HTR-8/SVneo (cell line): ENCODE measurements at regions not wholly inside any gene's neighbourhood (a gene's known extent, or its start where the extent isn't known, plus 50 kb on each side); places are given as distances from the start of the nearest gene placed in this dataset.
"Not testable (repeated sequence)": the region's sequence is repeated elsewhere in the genome, so short reads cannot be mapped to it uniquely, and the experiment has no call there.

ENCODE experiments used
- DNase-seq: peaks from one replicate; pipeline ENCODE4 v3.0.0; 2011; ENCODE audit warnings: low spot score, mixed read lengths; ENCODE audit not compliant: insufficient read length
- FAIRE-seq: peaks from 2 replicates; lab custom pipeline; 2011; peaks lifted over from hg19 to GRCh38; lab: Jason Lieb, UNC

DNA sequence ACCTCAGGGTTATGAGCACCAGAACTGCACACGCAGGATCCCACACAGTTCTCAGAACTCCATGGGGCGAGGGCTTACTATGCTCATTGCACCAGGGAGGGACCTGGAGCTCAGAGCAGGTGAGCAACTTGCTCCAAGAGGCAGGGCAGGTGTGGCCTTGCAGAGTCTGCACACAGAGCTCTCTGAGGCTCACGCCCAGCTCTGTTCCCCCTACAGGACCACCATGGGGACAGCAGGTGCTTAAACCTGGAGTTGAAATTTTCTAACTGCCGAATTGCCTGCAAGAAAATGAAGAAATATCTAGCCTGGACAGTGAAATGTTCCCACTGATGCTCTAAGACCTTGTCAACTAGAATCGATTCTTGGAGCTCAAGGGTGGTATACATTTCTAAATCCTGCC lies 49.9 kb upstream of the MSMB start:
- FAIRE-seq, DNase-seq: not testable (repeated sequence)

DNA sequence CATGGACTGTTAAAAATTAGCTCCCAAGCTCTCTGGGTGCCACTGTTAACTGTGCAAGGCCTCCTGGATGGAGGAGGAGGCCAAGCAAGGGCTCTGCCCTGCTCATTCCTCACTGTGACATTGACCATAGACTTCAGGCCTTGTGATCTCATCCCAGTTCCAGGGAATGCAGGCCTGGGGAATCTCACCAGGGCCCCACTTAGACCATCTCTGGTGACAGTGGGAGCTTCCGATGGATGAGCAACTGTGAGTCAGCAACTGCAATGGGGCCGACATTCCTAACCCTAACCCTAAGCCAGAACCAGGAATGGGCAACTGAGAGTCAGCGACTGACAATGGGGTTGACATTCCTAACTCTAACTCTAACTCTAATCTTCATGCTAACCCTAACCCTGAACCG lies 50.4 kb upstream of the MSMB start:
- DNase-seq (no peak), FAIRE-seq (no peak)

DNA sequence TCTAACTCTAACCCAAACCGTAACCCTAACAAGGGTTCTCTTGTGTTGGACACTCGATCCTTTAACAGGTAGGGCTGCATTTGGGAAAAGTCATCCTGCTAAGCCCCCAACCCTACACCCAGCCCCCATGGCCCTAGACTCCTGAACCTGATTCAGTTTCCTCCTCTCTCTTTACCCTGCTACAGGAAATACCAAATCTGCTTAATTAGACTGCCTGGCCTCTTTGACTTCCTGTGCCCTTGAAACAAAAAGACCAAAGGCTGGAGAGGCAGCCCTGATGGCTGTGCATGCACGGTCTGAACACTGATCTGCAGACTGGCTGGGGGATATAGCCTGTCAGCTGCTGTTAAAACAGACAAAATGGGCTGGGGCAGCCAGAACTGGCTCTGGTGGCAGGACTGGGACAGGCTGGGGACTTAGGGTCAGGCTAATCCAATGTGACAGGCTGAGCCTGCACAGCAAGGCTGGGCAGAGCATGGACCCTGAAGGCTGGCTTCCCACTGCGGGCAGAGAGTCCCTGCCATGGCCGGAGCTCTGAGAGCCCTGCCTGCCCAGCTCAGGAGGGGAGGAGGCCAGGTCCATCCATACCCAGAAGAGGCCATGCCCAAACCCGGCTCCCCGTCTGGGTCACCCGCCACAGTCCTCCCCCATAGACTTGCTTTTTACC lies 51.0 kb upstream of the MSMB start:
- FAIRE-seq (no peak), DNase-seq (no peak)

DNA sequence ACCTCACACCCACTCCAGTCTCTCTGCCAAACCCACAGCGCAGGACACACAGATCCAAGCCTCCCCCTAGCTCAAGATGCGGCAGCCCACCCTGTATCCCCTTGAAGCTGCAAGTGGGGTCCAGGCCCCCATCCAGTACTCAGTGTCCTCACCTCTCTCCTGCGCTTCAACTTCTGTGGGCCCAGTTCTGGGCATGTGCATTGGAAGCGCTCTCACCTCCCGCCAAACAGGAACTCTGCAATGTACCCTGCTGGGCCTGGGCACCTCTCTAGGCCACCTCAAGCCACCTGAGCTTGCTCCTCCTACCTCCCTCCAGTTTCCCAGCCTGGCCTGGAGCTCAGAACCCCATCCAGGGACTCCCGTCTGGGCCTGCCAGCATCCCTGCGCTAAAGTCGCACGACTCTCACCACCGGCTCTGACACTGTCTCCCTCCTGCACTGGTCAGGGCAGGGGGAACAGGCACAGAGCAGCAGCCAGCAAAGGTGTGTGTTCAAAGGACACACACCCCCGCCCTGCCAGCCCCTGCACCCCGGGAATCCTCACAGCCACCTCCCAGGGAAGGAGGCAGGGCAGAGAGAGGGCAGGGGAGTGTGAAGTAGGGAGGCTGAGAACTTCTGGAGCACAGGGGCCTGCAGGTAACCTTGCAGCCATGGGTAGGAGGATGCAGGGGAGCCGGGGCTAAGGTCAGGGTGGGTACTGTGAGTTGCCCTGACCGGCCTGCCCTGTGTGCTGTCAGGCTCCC lies 51.7 kb upstream of the MSMB start:
- DNase-seq = no peak
- no peak for FAIRE-seq

DNA sequence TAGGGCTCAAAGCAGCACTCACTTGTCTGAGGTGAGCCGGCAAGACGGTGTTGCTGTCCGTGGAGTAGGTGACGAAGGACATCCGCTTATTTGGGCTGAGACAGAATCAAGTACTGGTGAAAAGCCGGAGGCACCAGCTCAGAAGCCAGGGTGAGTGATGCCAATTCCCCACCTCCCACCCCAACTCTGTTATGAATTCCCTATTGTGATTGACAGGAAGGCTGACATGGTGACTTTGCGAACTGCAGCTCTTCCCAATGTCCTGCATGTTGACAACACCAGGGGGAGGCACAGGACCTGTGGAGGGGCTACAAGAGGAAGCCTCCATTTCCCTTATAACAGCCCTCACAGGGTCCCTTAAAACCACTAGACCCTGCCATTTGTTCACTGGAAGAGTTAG lies 52.3 kb upstream of the MSMB start:
- FAIRE-seq = no peak
- no peak for DNase-seq

DNA sequence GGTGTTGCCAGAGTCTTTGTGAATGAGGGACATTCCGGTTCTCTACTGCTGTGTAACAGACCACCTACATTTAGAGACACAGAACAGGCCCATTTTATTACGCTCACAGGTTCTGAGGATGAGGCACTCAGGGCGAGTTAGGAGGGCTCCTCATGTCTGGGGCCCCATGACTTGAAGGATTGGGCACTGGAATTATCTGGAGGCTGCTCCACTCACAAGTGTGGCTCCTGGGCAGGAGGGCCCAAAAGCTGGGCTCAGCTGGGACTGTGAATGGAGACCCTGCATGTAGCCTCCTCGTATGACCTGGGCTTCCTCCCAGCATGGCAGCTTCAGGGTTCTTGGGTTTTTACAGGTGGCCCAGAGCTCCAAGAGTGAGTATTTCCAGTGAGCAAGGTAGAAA lies 52.9 kb upstream of the MSMB start:
- FAIRE-seq = not testable (repeated sequence)

DNA sequence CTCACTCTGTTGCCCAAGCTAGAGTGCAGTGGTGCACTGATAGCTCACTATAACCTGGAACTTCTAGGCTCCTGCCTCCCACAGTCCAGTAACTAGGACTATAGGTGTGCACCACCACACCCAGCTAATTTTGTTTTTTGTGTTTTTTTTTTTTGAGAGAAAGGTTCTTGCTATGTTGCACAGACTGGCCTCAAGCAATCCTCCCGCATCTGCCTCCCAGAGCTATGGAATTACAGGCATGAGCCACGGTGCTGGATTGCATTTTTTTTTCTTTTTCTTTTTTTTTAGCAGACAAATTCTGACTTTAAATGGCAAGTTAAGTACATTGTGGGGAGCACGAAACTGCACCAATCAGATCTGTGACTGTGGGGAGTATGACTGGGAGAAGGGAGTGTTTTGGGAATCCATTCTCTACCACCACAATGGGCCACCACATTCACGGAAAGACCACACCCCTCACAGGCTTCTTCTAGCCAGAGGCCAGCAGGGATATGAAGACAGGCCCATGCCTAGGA lies 58.1 kb upstream of the MSMB start:
- FAIRE-seq (no peak), DNase-seq (no peak)

More for the DNA sequence above, 52.9 kb upstream of the MSMB start:
- DNase-seq = not testable (repeated sequence)

DNA sequence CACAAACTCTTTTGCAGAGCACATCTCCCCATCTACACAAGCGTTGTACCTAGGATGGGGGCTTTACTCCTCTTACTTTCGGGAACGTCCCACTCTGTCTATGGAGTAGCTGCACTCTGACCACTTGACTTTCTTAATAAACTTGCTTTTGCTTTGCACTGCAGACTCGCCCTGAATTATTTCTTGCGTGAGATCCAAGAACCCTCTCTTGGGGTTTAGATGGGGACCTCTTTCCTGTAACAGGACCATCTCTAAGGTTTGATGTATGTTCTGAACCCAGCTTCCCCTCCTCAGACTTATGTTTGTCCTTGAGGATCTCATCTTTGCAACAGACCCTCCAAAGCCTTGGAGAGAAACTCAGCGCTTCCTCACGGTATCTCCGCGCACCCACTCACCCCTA lies 59.3 kb upstream of the MSMB start:
- DNase-seq, FAIRE-seq: not testable (repeated sequence)

DNA sequence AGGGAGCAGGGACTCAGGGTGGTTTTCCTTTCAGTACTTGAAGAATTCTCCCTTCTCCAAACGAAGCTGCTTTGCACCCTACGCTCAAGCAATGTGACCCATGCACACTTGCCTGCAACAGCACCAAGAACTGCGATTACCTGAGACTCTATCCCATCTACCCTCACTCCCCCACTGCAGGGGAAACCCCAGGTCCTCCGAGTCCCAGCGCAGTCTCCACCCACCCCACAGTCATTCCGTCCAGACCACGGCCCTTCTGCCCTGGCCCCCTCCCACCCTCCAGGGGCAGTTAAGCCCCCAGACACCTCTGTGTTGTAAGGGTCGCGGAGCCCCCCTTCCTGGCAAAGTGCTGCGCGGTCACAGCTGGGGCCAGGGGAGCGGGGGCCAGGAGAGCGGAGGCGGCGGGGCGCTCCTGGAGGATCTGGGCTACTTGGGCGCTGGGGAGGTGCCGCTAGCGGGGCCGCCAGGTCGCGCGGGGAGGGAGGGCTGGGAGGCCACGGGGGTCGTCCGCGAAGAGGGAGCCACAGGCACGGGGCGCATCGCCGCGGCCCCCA lies 59.9 kb upstream of the MSMB start:
- not testable (repeated sequence) for DNase-seq, FAIRE-seq

DNA sequence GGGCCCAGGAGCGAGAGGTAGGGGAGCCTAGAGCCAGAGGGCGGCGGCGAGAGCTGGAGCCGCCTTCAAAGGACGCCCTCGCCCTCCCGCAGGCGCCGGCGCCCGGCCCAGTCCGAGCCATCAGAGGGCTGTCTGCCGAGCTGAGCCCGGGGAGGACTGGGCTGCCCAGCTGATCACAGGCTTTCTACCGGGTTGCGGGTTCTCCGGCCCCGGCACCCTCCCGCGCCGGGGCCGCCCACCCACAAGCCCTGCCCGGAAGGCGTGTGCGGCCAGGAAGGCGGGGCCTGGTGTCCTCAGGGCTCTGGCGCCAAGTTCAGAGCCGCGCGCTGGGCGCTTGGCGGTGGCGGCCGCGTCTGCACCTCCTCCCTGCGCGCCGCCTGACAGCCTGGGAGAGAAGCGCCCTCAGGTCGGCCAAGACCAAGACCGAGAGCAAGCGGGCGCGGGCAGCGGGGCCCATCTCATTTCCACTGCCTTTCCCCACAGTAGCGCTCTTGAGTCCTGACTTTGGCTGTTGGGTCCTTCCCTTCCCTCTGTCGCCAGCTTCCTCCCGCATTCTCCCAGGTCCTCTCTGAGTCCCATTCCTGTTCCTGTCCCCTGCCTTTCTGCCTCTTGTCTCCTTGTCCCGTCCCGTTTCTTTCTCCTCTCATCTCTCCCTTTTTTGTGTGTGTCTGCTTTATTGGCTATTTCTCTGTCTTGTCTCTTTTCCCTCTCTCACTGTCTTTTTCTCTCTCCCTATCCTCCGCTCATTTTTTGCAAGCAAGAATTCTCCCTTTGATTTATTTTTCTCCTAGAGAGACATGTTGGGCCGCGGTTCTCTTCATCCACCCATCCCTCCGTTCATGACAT lies 60.6 kb upstream of the MSMB start:
- DNase-seq (peak; percentile 58), FAIRE-seq (no peak)

DNA sequence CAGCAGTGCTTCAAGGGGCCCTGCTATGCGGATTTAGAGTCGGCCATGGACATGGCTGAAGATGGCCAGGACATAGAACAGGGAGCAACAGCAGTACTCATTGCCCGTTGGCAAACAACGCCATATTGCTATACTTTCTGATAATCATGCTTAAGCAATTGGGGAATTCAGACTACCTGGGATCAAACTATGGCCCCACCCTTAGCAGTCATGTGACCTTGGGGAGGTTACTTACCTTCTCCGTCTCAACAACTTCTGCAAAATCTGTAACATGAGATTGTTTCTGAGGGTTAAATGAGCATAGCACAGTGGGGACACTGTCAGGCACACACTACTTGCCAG lies 62.1 kb upstream of the MSMB start:
- not testable (repeated sequence) for DNase-seq, FAIRE-seq

DNA sequence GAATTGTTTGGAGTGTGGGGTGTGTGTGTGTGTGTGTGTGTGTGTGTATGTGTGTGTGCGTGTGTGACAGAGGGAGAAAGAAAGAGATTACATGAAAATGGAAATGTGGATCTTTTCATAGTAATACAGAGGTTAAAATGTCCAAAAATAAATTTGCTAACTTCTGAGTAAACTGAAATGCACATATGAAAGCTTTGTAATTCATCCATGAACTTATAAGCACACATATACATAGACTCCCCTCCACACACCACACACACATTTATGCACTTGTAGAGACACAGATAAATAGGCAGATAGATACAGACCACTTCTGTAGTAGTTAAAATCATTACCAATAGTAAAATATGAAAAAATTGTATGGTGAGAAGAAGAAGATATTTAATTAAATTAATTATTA lies 108.2 kb upstream of the MSMB start:
- not testable (repeated sequence) for DNase-seq, FAIRE-seq

DNA sequence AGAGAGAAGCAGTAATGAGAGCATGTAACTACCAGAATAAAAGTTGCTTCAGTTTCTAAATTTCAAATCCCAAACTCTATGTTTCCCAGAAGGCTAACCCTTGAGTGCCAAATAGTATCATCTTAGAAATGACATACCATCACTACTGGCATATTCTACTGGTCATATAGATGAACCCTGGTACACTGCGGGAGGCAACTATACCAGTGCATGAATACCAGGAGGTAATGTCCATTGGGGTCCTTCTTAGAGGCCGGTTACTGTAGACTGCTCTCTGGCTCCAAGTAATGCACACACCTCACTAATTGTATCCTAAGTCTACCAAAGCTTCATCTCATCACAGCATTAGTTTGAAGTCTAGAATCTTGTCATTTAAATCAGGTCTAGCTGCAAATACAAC lies 108.6 kb upstream of the MSMB start:
- DNase-seq, FAIRE-seq: not testable (repeated sequence)

DNA sequence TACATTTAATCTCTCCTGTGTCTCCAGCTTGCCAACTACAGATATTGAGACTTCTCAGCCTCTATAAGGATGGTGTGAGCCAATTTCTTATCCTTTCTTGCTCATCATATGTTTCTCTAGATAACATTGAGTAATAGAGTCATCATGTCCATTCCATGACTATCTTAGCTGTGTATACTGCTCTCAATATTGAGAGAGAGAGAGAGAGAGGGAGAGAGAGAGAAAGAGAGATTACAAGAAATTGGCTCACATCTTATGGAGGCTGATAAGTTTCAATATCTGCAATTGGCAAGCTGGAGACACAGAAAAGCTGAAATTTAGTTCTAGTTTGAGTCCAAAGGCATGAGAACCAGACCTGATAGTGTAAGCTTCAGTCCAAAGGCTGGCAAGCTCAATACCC lies 110.8 kb upstream of the MSMB start:
- not testable (repeated sequence) for DNase-seq, FAIRE-seq

DNA sequence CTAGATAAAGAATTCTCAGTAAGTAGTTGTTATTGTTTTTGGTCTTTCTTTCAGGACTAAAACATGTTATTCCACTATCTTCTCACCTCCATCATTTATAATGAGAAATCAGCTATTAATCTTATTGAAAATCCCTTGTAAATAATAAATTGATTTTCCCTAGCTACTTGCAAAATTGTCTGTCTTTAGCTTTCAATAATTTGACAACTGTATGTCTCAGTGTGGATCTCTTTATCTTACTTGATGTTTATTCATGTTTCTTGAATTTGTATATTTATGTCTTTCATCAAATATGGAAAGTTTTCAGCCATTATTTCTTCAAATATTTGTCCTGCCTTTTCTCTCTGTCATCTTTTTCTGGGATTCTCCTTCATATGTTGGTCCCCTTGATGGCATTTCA lies 117.1 kb upstream of the ANTXRL start:
- DNase-seq = no peak
- FAIRE-seq = no peak

DNA sequence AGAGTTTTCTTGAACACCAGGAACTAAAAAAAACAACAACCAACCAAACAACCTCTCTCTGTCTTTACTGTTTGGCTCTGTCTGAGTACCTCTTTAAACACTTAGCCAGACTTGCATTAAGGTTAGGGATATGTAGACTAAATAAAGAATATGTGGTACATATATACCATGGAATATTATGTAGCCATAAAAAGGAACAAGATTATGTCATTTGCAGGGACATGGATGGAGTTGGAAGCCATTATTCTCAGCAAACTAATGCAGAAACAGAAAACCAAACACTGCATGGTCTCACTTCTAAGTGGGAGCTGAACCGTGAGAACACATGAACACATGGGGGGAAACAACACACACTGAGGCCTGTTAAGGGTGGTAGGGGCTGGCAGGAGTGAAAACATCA lies 116.0 kb upstream of the ANTXRL start:
- no peak for FAIRE-seq
- no peak for DNase-seq

DNA sequence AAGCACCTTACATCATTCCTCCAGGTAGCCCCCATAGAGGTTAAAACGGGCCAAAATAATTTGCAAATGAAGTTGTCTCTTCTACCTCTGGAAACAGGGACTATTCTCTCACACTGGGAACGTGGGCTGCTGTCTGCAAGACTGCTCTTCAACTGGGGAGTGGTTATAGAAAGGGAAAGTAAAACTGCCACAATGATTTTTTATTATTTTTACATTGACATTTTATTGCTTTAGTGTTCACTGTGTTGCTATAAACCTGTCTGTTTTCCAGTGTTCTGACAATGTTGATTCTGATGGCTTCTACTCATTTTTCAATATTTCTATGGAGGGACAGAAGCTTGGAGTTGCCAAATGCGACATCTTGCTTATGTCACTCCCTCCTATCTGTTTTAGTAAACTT lies 115.1 kb upstream of the ANTXRL start:
- DNase-seq (no peak), FAIRE-seq (no peak)

DNA sequence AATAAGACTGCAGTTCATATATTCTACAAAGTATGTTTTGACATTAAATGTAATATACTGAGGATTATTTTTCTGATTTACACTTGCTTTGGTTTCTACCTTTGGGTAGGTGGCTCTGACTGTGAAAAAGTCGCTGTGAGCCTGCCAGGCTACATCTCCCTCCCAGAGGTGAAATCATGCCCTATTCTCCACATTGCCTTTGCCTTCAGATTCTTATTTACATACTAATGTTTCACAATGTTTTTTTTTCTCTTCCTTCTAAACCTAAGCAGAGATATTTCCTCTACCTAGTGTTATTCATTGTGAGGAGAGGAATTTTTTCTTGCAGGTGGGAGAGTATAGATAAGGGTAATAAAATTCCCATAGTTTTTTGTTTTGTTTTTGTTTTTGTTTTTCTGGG lies 111.5 kb upstream of the ANTXRL start:
- DNase-seq (no peak), FAIRE-seq (no peak)

DNA sequence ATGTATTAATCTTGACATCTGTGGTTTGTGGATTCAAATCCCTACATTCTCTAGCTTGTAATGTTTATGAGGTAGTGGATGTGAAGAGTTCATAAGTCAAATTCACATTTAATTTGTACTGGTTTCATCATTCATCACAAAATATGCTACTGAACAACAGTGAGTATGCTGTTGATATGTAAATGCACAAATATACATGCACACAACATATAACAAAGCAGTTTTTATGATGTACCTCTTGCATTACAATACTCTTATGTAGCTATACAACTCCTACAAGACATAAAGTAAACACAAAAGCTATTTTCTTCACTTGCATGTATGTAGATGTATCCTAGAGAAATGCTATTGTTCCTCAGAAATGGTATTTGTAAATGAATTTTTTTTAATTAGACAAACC lies 111.0 kb upstream of the ANTXRL start:
- DNase-seq (no peak), FAIRE-seq (no peak)

DNA sequence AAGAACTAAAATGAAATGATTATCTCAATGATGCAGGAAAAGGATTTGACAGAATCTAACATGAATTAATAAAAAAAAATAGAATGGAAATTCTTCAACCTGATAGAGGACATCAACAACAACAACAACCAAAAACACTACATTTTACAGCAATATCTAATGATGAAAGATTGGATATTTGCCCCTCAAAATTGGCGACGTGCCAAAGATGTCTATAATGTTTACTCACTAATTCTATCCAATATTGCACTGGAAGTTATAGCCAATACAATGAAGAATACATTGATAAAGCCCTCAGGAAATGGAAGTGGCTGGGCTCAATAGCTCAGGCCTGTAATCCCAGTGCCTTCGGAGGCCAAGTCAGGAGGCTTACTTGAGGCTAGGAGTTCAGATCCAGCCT lies 99.4 kb upstream of the ANTXRL start:
- not testable (repeated sequence) for FAIRE-seq, DNase-seq
